Skeletal muscle satellite cell (primary cell): ENCODE measurements at regions not wholly inside any gene's neighbourhood (a gene's known extent, or its start where the extent isn't known, plus 50 kb on each side); places are given as distances from the start of the nearest gene placed in this dataset.
"Not testable (repeated sequence)": the region's sequence is repeated elsewhere in the genome, so short reads cannot be mapped to it uniquely, and the experiment has no call there.

Experiments
- H3K27me3 ChIP-seq: 2 replicates; pipeline ENCODE4 v1.7.0; 2013; ENCODE audit warnings: low read length; ENCODE audit not compliant: control insufficient read depth, insufficient read depth
- H3K36me3 ChIP-seq: 2 replicates; pipeline ENCODE4 v1.7.0; 2013; ENCODE audit warnings: mild to moderate bottlenecking, control low read depth, low read length; ENCODE audit not compliant: insufficient read depth
- H3K4me1 ChIP-seq: 2 replicates; pipeline ENCODE4 v1.7.0; 2013; ENCODE audit warnings: low read length; ENCODE audit not compliant: control insufficient read depth, insufficient read depth
- H3K4me2 ChIP-seq: 2 replicates; pipeline ENCODE4 v1.7.0; 2013; ENCODE audit warnings: mild to moderate bottlenecking, low read length
- H3K4me3 ChIP-seq: 2 replicates; pipeline ENCODE4 v1.7.0; 2013; ENCODE audit warnings: low read length
- H3K9ac ChIP-seq: 2 replicates; pipeline ENCODE4 v1.7.0; 2013; ENCODE audit warnings: mild to moderate bottlenecking, low read depth, low read length, moderate library complexity
- H3K9me3 ChIP-seq: replicated peaks from 2 replicates; pipeline ENCODE4 v1.7.0; 2013; ENCODE audit warnings: mild to moderate bottlenecking, control low read depth, low read length

- not testable (repeated sequence) for H3K9ac ChIP-seq, H3K4me1 ChIP-seq, H3K4me3 ChIP-seq, H3K36me3 ChIP-seq, H3K9me3 ChIP-seq, H3K4me2 ChIP-seq, H3K27me3 ChIP-seq
Measured at GRCh38 chr13:43969919-43970318, 90.2 kb downstream of the LACC1 start.

- not testable (repeated sequence) for H3K4me3 ChIP-seq, H3K9ac ChIP-seq, H3K27me3 ChIP-seq
Measured at GRCh38 chr13:43970520-43971242, 91.0 kb downstream of the LACC1 start.

GRCh38 chr13:43971324-43971723 is 91.6 kb downstream of the LACC1 start:
- not testable (repeated sequence) for H3K4me2 ChIP-seq, H3K9ac ChIP-seq, H3K4me1 ChIP-seq

More at GRCh38 chr13:43970520-43971242, 91.0 kb downstream of the LACC1 start:
- H3K4me2 ChIP-seq, H3K4me1 ChIP-seq, H3K9me3 ChIP-seq, H3K36me3 ChIP-seq: not testable (repeated sequence)

GRCh38 chr13:43977911-43978310 is 98.2 kb downstream of the LACC1 start:
- no peaks in the 10 kb centered on the region for H3K36me3 ChIP-seq
- no peak overlapping the region for H3K4me3 ChIP-seq
- no peak overlapping the region for H3K9ac ChIP-seq
- H3K4me1 ChIP-seq = no peaks in the 10 kb centered on the region
- peaks cover 23% of the 10 kb centered on the region for H3K27me3 ChIP-seq
- no peaks in the 10 kb centered on the region for H3K9me3 ChIP-seq
- H3K4me2 ChIP-seq = no peak overlapping the region

More at GRCh38 chr13:43971324-43971723, 91.6 kb downstream of the LACC1 start:
- H3K4me3 ChIP-seq, H3K36me3 ChIP-seq, H3K27me3 ChIP-seq, H3K9me3 ChIP-seq: not testable (repeated sequence)

GRCh38 chr13:43978688-43979087 is 99.0 kb downstream of the LACC1 start:
- H3K27me3 ChIP-seq = peaks cover 23% of the 10 kb centered on the region

GRCh38 chr13:43979492-43979891 is 99.8 kb downstream of the LACC1 start:
- no peaks in the 10 kb centered on the region for H3K36me3 ChIP-seq
- H3K4me2 ChIP-seq = no peak overlapping the region
- H3K4me1 ChIP-seq = no peaks in the 10 kb centered on the region
- no peak overlapping the region for H3K4me3 ChIP-seq
- H3K27me3 ChIP-seq = peaks cover 26% of the 10 kb centered on the region
- no peak overlapping the region for H3K9ac ChIP-seq
- H3K9me3 ChIP-seq = no peaks in the 10 kb centered on the region

More at GRCh38 chr13:43978688-43979087, 99.0 kb downstream of the LACC1 start:
- no peaks in the 10 kb centered on the region for H3K9me3 ChIP-seq
- no peaks in the 10 kb centered on the region for H3K4me1 ChIP-seq
- H3K36me3 ChIP-seq = no peaks in the 10 kb centered on the region
- no peak overlapping the region for H3K9ac ChIP-seq
- no peak overlapping the region for H3K4me2 ChIP-seq
- H3K4me3 ChIP-seq = no peak overlapping the region

- no peak overlapping the region for H3K4me3 ChIP-seq
- no peak overlapping the region for H3K4me2 ChIP-seq
- no peaks in the 10 kb centered on the region for H3K36me3 ChIP-seq
- H3K9ac ChIP-seq = no peak overlapping the region
- H3K9me3 ChIP-seq = no peaks in the 10 kb centered on the region
- no peaks in the 10 kb centered on the region for H3K4me1 ChIP-seq
- peaks cover 32% of the 10 kb centered on the region for H3K27me3 ChIP-seq
Measured at GRCh38 chr13:43980587-43980986, 100.9 kb downstream of the LACC1 start.

GRCh38 chr13:43981091-43981490 is 101.4 kb downstream of the LACC1 start:
- Histone ChIP-seq H3K4me1 (no peaks in the 10 kb centered on the region), H3K27me3 (peaks cover 36% of the 10 kb centered on the region), H3K4me3 (no peak overlapping the region), H3K36me3 (no peaks in the 10 kb centered on the region), H3K4me2 (no peak overlapping the region), H3K9me3 (no peaks in the 10 kb centered on the region), H3K9ac (no peak overlapping the region)

GRCh38 chr13:43981512-43982301 is 102.0 kb downstream of the LACC1 start:
- Histone ChIP-seq H3K36me3 (no peaks in the 10 kb centered on the region), H3K4me1 (no peaks in the 10 kb centered on the region), H3K27me3 (peaks cover 36% of the 10 kb centered on the region), H3K4me3 (no peak overlapping the region), H3K4me2 (no peak overlapping the region), H3K9ac (no peak overlapping the region), H3K9me3 (no peaks in the 10 kb centered on the region)

GRCh38 chr13:43983373-43983772 is 103.7 kb downstream of the LACC1 start:
- no peaks in the 10 kb centered on the region for H3K36me3 ChIP-seq
- no peak overlapping the region for H3K4me2 ChIP-seq
- H3K27me3 ChIP-seq = peaks cover 24% of the 10 kb centered on the region
- no peak overlapping the region for H3K4me3 ChIP-seq
- no peaks in the 10 kb centered on the region for H3K4me1 ChIP-seq
- H3K9me3 ChIP-seq = no peaks in the 10 kb centered on the region
- no peak overlapping the region for H3K9ac ChIP-seq

GRCh38 chr13:43984292-43984691 is 104.6 kb downstream of the LACC1 start:
- no peaks in the 10 kb centered on the region for H3K36me3 ChIP-seq
- H3K4me2 ChIP-seq = no peak overlapping the region
- no peaks in the 10 kb centered on the region for H3K4me1 ChIP-seq
- no peak overlapping the region for H3K9ac ChIP-seq
- no peak overlapping the region for H3K4me3 ChIP-seq
- H3K9me3 ChIP-seq = no peaks in the 10 kb centered on the region
- H3K27me3 ChIP-seq = peaks cover 19% of the 10 kb centered on the region
